NB4 (cell line): ENCODE measurements at regions not wholly inside any gene's neighbourhood (a gene's known extent, or its start where the extent isn't known, plus 50 kb on each side); places are given as distances from the start of the nearest gene placed in this dataset.

Source experiments
- MAX ChIP-seq: IDR thresholded peaks from 2 replicates; pipeline ENCODE4 v1.6.1; 2011; ENCODE audit warnings: low read depth, low read length
- MYC ChIP-seq: IDR thresholded peaks from 2 replicates; pipeline ENCODE4 v1.6.1; 2011; ENCODE audit warnings: low read depth, low read length
- POLR2A ChIP-seq: IDR thresholded peaks from 2 replicates; pipeline ENCODE4 v1.6.1; 2011; ENCODE audit warnings: mild to moderate bottlenecking; ENCODE audit not compliant: insufficient read length; ENCODE audit errors: extremely low read depth
- TF ChIP-seq, protein P1 (sequence below): IDR thresholded peaks from one replicate; pipeline ENCODE4 v1.5.1; 2012; ENCODE audit warnings: low read depth, low read length

DNA sequence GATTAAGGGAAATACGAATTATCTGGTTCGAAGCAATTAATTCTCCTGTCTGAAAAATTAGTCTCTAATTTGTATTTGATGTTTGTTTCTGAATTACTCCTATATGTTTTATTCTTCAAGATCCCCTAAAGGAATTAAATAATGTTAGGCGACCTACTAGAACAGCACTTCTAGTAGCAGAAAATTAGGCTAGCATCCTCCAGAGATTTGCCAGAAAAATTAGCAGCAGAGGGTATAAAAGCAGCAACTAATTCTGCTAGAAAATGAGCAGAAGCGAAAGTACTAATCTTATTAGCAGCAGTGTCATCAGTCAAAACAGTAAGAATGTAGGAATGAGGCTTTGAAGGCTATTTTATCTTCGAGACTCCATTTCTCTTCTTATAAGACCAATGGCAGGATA is 114.3 kb upstream of the PJA2 start:
- TF ChIP-seq POLR2A (no peak), MAX (no peak), MYC (no peak)
- TF ChIP-seq, protein P1, sequence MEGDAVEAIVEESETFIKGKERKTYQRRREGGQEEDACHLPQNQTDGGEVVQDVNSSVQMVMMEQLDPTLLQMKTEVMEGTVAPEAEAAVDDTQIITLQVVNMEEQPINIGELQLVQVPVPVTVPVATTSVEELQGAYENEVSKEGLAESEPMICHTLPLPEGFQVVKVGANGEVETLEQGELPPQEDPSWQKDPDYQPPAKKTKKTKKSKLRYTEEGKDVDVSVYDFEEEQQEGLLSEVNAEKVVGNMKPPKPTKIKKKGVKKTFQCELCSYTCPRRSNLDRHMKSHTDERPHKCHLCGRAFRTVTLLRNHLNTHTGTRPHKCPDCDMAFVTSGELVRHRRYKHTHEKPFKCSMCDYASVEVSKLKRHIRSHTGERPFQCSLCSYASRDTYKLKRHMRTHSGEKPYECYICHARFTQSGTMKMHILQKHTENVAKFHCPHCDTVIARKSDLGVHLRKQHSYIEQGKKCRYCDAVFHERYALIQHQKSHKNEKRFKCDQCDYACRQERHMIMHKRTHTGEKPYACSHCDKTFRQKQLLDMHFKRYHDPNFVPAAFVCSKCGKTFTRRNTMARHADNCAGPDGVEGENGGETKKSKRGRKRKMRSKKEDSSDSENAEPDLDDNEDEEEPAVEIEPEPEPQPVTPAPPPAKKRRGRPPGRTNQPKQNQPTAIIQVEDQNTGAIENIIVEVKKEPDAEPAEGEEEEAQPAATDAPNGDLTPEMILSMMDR: no peak
